Fibroblast of pulmonary artery (primary cell): ENCODE measurements at regions not wholly inside any gene's neighbourhood (a gene's known extent, or its start where the extent isn't known, plus 50 kb on each side); places are given as distances from the start of the nearest gene placed in this dataset.

Source experiments
- DNase-seq: peaks from one replicate; pipeline ENCODE4 v3.0.0-alpha.2; 2010; ENCODE audit warnings: low read depth
- H3K4me3 ChIP-seq: replicated peaks from 2 replicates; pipeline ENCODE4 v1.5.1; 2011; ENCODE audit warnings: low read depth, mild to moderate bottlenecking, control low read depth, low read length, moderate library complexity
- CTCF ChIP-seq: IDR thresholded peaks from 2 replicates; pipeline ENCODE4 v1.5.1; 2011; ENCODE audit warnings: mild to moderate bottlenecking, control low read depth, low read length, inconsistent platforms; ENCODE audit errors: missing control alignments

- no peak for DNase-seq
- TF ChIP-seq CTCF, result no peak
- H3K4me3 ChIP-seq, result no peak overlapping the region
Observed at GRCh38 chr21:43306911-43307676, 119.8 kb downstream of the SIK1 start.

GRCh38 chr21:43306391-43306790 lies 120.5 kb downstream of the SIK1 start:
- no peak for DNase-seq
- no peak for TF ChIP-seq CTCF
- H3K4me3 ChIP-seq, result no peak overlapping the region

GRCh38 chr21:43305811-43306311 lies 121.1 kb downstream of the SIK1 start:
- DNase-seq, result no peak

GRCh38 chr21:43305336-43305665 lies 121.6 kb downstream of the SIK1 start:
- TF ChIP-seq CTCF, result no peak
- no peak for DNase-seq
- H3K4me3 ChIP-seq, result no peak overlapping the region

More at GRCh38 chr21:43305811-43306311, 121.1 kb downstream of the SIK1 start:
- no peak overlapping the region for H3K4me3 ChIP-seq
- no peak for TF ChIP-seq CTCF

- no peak overlapping the region for H3K4me3 ChIP-seq
- TF ChIP-seq CTCF, result no peak
- DNase-seq, result no peak
Observed at GRCh38 chr21:43304621-43305335, 122.2 kb downstream of the SIK1 start.

- no peak for DNase-seq
- no peak for TF ChIP-seq CTCF
Observed at GRCh38 chr21:43304206-43304605, 122.7 kb downstream of the SIK1 start.

More at GRCh38 chr21:43304206-43304605, 122.7 kb downstream of the SIK1 start:
- H3K4me3 ChIP-seq, result no peak overlapping the region
